KBM-7 (cell line): ENCODE measurements at regions not wholly inside any gene's neighbourhood (a gene's known extent, or its start where the extent isn't known, plus 50 kb on each side); places are given as distances from the start of the nearest gene placed in this dataset.
A peak's percentile ranks its signal among the peaks of the same experiment; 100 is the strongest.

Experiments used
- DNase-seq: peaks from one replicate; pipeline ENCODE4 v3.0.0-alpha.2; 2015
- in situ Hi-C: fragments of 300-500 bp; cut with MboI; formaldehyde crosslinking; loops from 2 replicates; pipeline ENCODE4 v1.14.3; 2020; ENCODE audit warnings: low sequenced_read_pairs, low pct_unique_long_range_greater_than_20kb, mixed read lengths

DNA sequence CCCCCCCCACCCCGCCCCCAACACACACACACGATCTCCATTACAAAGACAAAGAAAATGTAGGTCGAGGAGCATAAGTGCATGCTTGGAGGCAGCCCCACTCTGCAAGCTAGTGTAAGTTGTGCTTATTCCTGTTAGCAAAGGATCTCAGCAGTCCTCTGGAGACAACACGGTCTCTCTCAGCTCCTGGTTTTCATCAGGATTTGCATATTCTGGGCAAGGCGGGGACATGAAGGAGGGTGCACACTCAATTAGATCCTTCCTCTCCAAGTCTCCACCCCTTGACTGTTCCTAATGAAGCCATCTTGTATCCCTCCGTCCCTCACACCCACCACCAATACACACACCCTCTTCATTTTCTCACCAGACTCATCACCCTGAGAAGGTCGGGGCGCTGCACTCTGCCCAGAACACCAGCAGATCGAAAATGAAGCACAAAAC lies 63.8 kb downstream of the MRPL46 start:
- DNase-seq, result no peak

DNA sequence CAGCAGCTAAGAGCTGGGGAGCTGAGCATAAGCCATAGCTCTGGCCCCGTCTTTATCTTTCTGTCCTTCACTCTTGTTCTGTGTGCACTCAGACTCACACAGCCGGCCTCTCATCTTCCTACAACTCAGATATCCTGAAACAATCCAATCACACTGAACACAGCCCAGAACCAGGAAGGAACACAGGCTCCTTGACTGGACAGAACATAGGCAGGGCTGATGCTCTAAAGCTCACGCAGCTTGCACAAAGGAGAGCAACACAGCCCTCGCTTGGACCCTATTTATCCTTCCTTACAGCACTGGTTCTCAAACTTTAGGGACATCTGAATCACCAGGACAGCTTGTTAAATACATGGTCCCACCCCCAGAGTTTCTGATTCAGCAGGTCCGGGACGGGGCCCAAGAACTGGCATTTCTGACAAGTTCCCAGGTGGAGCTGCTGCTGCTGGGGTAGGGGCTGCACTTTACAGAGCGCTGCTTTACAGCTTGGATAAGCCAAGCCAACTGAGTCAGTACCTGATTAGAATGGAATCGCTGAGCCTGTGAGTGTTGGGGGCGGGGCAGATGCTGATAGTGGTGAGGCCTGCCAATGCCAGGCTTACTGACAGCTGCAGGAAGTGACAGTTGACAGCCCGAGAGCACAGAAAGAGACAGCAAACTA lies 65.1 kb downstream of the MRPL46 start:
- in situ Hi-C loops, result no loop called here
- DNase-seq, result peak; percentile 23

More for the DNA sequence above, 63.8 kb downstream of the MRPL46 start:
- in situ Hi-C loops, result no loop called here

DNA sequence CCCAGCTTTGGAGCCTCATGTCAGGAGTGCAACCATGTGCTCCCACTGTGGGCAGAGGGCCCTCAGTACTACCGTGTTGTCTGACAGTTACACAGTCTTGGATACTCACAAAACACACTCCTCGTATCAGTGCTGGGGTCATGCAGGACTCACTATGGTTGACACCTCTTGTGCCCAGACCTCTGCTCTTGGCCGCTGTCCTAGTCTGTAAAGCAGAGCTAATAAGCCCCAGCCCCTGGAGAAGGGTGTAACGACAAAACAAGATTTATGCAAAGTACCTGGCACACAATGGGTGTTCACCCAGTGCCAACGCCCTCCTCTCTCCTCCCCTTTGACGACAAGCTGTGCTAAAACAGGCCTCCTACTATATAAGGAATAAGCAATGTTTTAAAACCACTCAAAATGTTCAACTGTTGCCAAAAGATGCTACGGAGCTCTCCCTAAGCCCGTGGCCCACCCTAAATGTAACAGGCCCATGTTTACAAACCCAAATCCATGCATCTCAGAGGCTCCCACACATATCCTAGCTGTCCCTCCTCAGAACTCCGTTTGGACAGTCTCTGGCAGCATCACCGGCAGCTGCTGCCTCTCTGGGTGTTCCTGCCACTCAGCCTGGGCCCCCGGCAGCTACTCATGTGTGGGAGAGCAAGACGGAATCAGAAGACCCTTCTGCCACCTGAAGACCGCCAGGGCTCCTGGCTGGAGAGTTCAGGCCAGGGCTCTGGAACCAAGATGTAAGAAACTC lies 65.8 kb downstream of the MRPL46 start:
- in situ Hi-C loops, result no loop called here
- no peak for DNase-seq

DNA sequence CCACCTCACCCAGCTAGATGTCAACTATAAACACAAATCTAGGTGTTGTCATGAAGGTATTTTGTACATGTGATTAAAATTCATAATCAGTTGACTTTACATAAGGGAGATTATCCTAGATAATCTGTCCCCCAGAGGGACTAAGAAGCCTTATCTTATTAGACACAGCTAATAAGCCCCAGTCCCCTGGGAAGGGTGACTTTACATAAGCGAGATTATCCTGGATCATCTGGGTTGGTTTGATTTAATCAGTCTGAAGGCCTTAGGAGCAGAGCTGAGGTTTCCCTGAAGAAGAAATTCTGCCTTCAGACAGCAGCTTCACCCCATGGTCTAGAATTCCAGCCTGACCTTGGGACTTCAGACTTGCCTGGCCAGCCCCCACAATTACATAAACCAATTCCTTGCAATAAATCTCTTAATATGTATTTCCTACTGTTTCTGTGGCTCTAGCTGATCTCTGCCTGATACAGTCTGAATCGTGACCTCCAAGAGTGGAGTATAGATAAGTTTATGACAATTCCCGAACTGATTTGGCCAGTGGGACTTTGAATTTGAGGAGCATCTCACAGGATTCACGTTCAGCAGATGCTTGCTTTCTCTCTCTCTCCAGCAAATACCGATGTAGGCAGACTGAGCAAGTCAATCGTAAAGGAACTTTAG lies 66.5 kb downstream of the MRPL46 start:
- in situ Hi-C loops, result no loop called here
- no peak for DNase-seq

DNA sequence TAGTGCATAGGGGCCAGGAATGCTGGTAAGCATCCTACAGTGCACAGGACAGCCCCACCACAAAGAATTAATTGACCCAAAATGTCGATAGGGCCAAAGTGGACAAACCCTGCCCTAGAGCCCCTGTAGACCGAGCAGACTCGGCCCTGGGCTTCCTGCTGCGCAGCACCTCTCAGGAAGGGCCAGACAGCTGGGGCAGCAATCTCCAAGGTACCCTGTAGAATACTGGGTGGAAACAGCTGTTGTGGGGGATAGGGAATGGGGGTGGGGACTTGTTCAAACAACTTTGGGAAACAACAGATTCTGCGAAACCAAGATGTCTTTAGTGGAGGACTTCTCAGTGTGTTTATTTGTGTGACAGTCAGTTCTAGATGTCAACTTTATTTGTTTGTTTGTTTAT lies 67.1 kb downstream of the MRPL46 start:
- DNase-seq, result no peak
- in situ Hi-C loops, result no loop called here

DNA sequence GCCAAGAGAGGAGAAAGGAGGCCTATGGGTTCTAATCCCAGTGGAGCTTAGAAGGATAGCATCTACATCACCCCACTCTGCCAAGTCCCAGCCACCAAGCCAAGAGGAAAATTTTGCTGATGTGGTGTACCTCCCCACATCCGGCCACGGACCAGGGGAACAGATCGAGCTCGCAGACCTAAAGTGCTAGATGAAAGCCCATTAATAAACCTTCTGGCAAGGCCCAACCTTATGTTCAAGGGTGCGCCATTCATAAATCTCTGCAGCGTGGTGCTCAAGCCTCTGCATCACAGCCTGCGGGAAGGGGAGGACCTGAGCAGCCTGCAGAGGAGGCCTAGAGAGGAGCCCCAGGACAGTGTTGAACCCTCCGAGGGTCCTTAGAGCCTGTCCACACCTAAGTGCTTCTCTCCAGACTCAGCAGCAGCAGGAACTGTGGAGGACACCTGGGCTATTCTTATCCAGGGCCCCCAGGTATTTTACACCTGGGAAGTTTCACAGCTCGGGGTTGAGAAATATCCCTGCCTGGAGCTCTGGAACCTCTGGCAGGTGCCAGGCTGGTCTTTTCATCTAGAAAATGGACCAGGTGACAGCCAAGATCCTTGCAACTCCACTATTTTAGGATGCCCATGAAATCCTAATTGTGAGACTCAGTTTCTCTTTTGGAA lies 68.0 kb downstream of the MRPL46 start:
- in situ Hi-C loops, result no loop called here
- no peak for DNase-seq

DNA sequence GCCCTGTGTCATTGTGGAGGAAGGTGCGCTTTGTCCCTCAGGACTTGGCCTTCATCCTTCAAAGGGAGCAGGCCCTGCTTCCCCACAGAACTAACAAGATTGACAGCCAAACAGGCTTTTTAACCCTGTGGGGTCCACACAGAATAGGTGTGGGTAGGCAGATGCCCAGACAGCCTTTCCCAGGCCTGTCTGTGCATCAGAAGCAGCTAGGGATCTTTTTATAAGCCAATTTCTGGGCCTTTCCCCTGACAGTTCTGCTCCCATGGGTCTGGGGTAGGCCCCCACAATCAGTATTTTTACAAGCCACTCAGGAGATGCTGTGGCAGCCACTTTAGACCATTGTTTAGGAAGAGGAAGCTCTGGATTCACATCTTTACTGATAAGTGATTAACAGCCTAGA lies 69.2 kb downstream of the MRPL46 start:
- in situ Hi-C loops, result no loop called here
- no peak for DNase-seq

DNA sequence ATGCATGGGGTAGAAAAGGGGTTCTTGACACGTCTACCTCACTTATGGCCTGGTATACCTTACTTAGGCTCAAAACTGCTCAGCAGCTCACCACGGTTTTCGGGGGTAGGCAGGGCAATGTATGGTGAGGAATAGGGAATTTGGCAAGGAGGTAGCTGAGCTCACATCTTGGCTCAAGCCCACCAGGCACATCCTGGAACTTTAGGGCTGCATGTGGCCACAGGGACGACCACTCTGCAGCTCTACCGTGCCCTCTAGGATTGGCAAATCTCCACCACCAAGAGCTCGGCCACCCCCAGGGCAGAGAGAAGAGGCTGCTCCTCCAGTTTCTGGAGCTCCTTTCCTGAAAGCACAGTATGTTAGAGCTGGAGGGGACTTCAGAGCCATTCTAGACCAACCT lies 69.7 kb downstream of the MRPL46 start:
- in situ Hi-C loops, result no loop called here
- DNase-seq, result no peak

DNA sequence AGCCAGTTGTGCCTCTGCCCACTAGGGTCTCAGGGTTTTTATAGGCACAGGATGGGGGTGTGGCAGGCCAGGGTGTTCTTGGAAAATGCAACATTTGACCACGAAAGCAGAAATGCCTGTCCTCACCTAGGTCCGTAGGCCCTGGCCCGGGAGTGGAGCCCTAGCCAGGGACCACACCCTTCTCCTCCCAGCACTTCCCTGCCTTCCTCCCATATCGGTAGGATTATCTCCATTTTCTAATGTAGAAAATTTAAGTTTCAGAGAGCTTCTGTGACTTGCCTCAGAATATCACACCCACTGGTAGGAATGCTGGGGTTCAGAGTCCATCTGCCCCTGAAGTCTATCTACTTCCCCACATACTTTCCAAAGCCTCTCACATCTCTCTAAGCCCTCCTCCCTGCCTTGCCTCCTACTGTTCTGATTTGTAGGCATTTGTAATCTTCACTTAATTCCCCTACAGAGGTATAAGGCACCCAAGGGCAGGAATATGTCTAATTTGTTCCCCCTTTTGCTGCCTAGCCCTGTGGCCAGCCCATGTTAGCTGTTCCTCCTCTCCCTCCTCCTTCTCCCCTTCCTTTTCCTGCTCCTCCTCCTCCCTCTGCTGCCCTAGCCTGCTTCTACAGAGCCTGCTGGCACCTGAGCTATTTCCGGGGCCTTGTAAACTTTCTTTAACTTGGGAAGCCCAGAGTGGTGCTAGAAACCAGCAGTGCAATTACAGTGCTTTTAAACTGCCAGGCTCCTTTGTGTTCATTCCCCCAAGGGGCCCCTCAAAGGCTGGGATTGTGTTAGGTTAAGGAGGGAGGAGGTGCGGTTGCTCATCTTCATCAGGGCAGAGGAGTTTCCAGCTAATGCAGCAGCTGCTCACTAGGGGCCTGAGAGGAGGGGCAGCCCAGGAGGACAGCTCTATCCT lies 71.1 kb downstream of the MRPL46 start:
- no peak for DNase-seq
- in situ Hi-C loops, result no loop called here

DNA sequence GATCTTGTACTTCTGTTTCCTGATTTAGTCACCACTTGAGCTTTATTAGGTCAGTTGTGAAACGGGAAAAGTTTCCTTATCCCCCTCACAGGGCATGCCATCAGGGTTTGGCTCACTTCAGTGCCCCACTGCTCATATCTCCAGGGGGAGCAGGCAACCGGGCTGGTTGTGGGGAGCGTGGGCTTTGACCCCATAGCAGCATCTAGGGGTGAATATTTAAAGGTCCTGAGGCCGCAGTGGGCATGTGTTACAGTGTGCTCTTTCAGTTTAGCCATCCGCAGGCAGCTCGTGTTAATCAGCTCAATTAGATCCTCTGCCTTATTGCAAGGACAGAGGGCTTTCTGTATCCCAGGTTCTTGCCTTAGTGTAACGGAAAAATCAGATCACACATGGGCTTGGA lies 71.9 kb downstream of the MRPL46 start:
- DNase-seq, result no peak
- in situ Hi-C loops, result no loop called here

DNA sequence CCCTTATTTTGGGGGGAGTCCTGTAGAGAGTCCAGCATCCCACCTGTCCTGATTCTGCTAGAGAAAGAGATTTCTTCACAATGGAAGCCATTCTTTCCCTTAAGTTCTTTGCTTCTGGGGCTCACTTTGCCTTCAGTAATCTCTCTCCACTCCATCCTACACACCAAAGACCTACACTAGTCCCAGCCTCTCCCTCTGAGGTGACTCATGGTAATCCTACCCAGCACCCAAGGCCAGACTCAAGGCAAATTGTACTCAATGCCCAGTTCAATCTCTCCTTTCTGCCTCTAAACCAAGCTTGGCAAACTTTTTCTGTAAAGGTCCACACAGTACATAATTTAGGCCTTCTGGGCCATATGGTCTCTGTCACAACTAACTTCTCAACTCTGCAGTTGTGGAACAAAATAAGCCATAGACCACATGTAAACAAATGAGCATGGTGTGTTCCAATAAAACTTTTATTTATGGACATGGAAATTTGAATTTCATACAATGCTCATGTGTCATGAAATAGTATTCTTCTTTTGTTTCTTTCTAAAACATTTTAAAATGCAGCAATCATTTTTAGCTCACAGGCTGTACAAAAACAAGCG lies 72.5 kb downstream of the MRPL46 start:
- DNase-seq, result no peak
- in situ Hi-C loops, result no loop called here

DNA sequence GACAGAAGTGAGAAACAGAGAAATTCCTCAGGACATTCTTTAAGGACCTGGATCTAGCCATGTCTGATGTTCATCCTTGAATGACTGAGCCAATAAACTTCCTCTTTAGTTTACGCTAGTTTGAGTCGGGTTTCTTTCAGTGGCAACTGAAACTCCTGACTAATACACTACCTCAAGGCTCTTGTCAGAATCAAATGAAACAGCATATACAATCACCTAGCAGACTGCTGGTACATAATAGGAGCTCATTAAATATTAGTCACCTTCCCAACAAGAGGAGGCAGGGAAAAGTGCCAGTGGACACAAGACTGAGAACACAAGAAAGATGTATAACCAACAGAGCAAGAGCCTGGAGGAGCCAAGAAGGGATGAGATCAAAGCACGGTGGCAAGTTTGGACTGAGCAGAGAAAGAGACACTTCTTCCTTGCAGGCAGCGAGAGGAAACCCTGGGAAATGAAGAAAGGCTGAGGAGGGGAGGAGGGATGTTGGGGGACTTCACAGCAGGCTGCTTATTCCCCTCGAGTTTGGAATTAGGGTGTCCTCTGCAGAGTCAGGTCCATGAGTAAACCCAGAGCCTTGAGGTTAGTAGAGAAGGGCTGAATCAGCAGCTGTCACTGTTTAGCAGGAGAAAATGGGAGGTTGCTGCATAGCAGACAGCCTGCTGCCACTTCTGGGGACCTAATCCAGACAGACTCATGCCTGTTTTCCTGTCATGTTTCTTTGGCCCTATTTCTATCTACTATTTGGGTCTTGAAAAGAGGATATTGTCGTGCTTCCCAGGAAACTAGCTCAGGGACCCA lies 73.3 kb downstream of the MRPL46 start:
- in situ Hi-C loops, result no loop called here
- no peak for DNase-seq

DNA sequence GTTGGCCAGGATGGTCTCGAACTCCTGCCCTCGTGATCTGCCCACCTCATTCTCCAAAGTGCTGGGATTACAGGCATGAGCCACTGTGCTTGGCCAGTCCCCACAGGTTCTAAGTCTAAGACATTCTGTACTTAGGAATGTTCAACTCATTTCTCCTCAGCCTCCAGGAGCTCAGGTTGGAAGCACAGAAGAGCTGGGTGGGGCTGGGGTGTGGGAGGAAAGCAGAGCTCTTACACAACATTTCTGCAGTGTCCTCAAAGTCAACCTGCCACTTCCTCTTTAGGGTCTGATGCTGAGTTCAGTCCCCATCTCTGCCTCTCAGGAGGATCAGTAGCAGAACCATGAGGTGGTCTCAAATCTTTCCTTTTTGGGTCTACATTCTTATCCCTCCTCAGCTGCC lies 75.5 kb downstream of the MRPL46 start:
- in situ Hi-C loops, result no loop called here
- DNase-seq, result peak; percentile 30

DNA sequence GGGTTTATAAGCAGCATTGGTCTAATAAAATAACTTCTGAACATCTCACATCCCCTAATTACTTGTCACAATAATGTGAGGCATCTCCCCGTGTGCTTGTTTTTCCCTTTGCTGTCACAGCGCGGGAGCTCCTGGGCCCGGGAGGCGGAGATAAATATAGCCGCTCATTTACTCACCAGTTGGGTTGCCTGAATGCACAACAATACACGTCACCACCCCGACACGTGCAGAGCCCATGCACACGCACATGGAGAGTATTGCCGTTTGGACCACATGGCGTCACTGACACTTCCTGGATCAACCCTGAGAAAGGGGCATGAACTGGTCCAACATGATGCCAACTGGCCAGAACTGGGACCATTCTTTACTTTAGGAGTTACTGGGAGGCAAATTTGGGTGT lies 76.2 kb downstream of the MRPL46 start:
- in situ Hi-C loops, result no loop called here
- no peak for DNase-seq

DNA sequence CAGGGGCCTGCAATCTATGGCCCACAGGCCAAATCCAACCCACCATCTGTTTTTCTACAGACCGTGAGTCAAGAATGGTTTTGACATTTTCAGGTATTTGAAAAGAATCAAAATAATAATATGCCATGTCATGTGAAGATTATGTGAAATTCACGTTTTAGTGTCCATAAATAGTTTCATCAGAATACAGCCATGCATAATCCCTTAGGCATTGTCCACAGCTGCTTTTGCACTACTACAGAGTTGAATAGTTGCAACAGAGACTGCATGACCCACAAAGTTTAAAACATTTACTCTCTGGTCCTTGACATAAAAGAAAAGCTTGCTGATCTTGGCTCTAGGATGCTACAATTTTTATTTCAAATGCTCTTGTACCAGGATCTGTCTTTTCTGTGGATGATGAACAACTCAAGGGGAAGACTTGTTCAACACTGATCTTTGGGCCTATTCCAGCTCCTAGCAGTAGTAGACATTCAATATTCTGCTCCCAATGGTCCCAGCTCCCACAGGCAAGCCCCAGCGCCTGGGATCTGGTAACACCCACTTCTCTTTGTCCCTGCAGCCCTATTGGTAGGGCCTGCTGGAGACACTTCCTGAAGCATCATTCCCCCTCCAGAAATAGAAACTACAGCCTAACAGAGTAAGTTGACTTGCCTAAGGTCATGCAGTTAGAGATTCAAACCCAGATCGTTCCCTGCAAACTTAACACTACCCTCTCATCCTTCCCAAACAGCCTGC lies 76.9 kb downstream of the MRPL46 start:
- in situ Hi-C loops, result no loop called here
- DNase-seq, result no peak

DNA sequence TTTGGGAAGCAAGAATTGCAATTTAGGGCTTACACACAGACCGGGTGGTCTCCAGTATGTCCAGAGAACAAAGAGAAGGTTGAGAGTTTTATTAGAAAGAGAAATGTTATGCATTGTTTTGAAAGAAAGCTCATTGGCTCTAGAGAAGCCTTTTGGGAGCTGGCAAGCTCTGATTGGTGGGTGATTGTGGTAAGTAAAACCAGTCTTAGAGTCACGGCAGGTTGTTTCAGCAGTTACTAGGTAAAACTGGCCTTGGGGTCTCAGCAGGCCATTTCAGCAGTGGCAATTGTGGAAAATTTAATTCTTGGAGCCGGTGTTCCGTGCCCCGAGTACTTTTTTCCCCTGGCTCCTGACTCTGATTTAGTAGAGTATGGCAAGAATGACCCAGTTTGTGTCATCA lies 78.1 kb downstream of the MRPL46 start:
- in situ Hi-C loops, result no loop called here
- DNase-seq, result no peak

DNA sequence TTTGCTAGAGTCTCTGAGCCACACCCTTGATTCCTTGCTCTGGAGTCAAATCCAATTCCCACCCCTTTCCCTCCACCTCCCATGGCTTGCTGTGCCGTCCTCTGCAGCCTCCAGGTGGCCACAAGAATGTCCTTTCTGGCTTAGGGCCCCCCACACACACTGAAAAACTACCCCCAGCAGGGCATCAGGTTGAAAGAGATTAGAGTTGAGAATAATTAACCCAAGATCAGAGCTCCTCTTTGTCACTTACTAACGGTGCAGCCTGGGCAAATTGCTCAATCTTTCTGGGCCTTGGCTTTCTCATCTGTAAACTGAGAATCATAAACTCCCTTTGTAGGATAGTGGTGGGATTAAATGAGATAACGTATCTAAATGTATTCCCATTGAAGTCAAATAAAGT lies 78.5 kb downstream of the MRPL46 start:
- no peak for DNase-seq
- in situ Hi-C loops, result no loop called here
